HEK293T (cell line): ENCODE measurements at regions not wholly inside any gene's neighbourhood (a gene's known extent, or its start where the extent isn't known, plus 50 kb on each side); places are given as distances from the start of the nearest gene placed in this dataset.

Experiments
- BHLHE40 ChIP-seq: fragments of 450-650 bp; IDR thresholded peaks from 2 replicates; pipeline ENCODE4 v1.6.1; 2016; ENCODE audit warnings: mild to moderate bottlenecking, moderate library complexity, borderline replicate concordance
- FOXA1 ChIP-seq: fragments of 450-650 bp; IDR thresholded peaks from 2 replicates; pipeline ENCODE4 v1.6.1; 2016; ENCODE audit warnings: mild to moderate bottlenecking
- FOXM1 ChIP-seq: fragments of 450-650 bp; IDR thresholded peaks from 2 replicates; pipeline ENCODE4 v1.6.1; 2017; ENCODE audit warnings: mild to moderate bottlenecking, borderline replicate concordance
- SP1 ChIP-seq: fragments of 450-650 bp; IDR thresholded peaks from 2 replicates; pipeline ENCODE4 v1.6.1; 2017
- TARDBP ChIP-seq: fragments of 450-650 bp; IDR thresholded peaks from 2 replicates; pipeline ENCODE4 v1.6.1; 2016
- ZNF384 ChIP-seq: fragments of 450-650 bp; IDR thresholded peaks from 2 replicates; pipeline ENCODE4 v1.6.1; 2016

GRCh38 chr4:126221717-126222340, 907.1 kb downstream of the FAT4 start:
- TF ChIP-seq FOXA1 = no peak
- TF ChIP-seq SP1 = no peak
- no peak for TF ChIP-seq BHLHE40
- TF ChIP-seq ZNF384 = no peak
- no peak for TF ChIP-seq TARDBP
- no peak for TF ChIP-seq FOXM1
